K562 (cell line): ENCODE measurements at regions not wholly inside any gene's neighbourhood (a gene's known extent, or its start where the extent isn't known, plus 50 kb on each side); places are given as distances from the start of the nearest gene placed in this dataset.

Experiments used
- ATAC-seq: fragments of 200-7000 bp; cut with Tn5 transposase; 3 replicates; pipeline ENCODE4 v1.9.1; 2020; ENCODE audit warnings: moderate library complexity
- BruUV-seq: library from RNA; stranded (reverse); fragments of 400-500 nt; replicated peaks from 2 replicates; lab custom pipeline; 2021; lab: Mats Ljungman, UMichigan
- CTCF ChIA-PET: fragments of 300-600 bp; formaldehyde crosslinking; extraction: SDS; loops from one replicate; lab custom pipeline; 2021; ENCODE audit warnings: low intra/inter-chr PET ratio; lab: Yijun Ruan, JAX
- POLR2A ChIA-PET: fragments of 300-600, 350-650 bp; sonication (Branson Sonifier 250); formaldehyde crosslinking; extraction: SDS; loops from one replicate; lab custom pipeline; 2021; ENCODE audit warnings: antibody characterized with exemption, inconsistent platforms; lab: Yijun Ruan, JAX
- DNase-seq, 4 experiments: peaks; one replicate each; pipeline versions ENCODE4 v3.0.0 to v3.0.0-alpha.2; 2011 to 2018; ENCODE audit warnings: low spot score in 3 of 4, mixed read lengths in 3 of 4; ENCODE audit errors: extremely low read depth in 1 of 4
- FAIRE-seq: peaks from 2 replicates; lab custom pipeline; 2011; peaks lifted over from hg19 to GRCh38; lab: Jason Lieb, UNC
- H2AFZ ChIP-seq: 2 replicates; pipeline ENCODE4 v1.6.0; 2011; ENCODE audit warnings: low read depth, low read length, control low read depth, inconsistent platforms
- H3K27ac ChIP-seq: fragments of 200-600 bp; 3 replicates; pipeline ENCODE4 v1.8.0; 2011; ENCODE audit warnings: low read depth, mild to moderate bottlenecking, control low read depth, inconsistent platforms, low read length, moderate library complexity, mixed read lengths; ENCODE audit errors: extremely low read depth
- H3K27me3 ChIP-seq, 2 experiments: fragments of 300-600 bp in 1 of 2; 2 replicates in 1 of 2; 3 replicates in 1 of 2; pipeline versions ENCODE4 v1.6.0 to v1.8.0; 2011; ENCODE audit warnings: inconsistent platforms in 2 of 2, low read length in 2 of 2, mild to moderate bottlenecking in 1 of 2, mixed read lengths in 1 of 2, moderate library complexity in 1 of 2; ENCODE audit not compliant: control insufficient read depth in 2 of 2, insufficient read depth in 2 of 2
- H3K36me3 ChIP-seq: fragments of 300-600 bp; 3 replicates; pipeline ENCODE4 v1.8.0; 2011; ENCODE audit warnings: mild to moderate bottlenecking, low read length, inconsistent platforms; ENCODE audit not compliant: control insufficient read depth, insufficient read depth
- H3K4me1 ChIP-seq, 2 experiments: fragments of 200-600 bp in 1 of 2; replicated peaks in 1 of 2; 2 replicates in 1 of 2; 3 replicates in 1 of 2; pipeline versions ENCODE4 v1.5.1 to v1.8.0; 2011; ENCODE audit warnings: inconsistent platforms in 2 of 2, low read length in 2 of 2, mild to moderate bottlenecking in 1 of 2, mixed read lengths in 1 of 2, moderate library complexity in 1 of 2; ENCODE audit not compliant: control insufficient read depth in 2 of 2, insufficient read depth in 2 of 2
- H3K4me2 ChIP-seq: 2 replicates; pipeline ENCODE4 v1.6.1; 2011; ENCODE audit warnings: low read length, control low read depth, inconsistent platforms, mixed read lengths; ENCODE audit not compliant: insufficient read depth
- H3K4me3 ChIP-seq: fragments of 200-600 bp; sonication (generic), shearing (Covaris generic); 2 replicates; pipeline ENCODE4 v1.5.1; 2016; ENCODE audit warnings: control low read depth, inconsistent platforms
- H3K79me2 ChIP-seq: fragments of 200-600 bp; 3 replicates; pipeline ENCODE4 v1.8.0; 2011; ENCODE audit warnings: low read length, inconsistent platforms; ENCODE audit not compliant: control insufficient read depth, insufficient read depth
- H3K9ac ChIP-seq, 2 experiments: 2 replicates each; pipeline versions ENCODE4 v1.6.0 to v1.6.1; 2011; ENCODE audit warnings: low read depth in 2 of 2, low read length in 2 of 2, control low read depth in 1 of 2, inconsistent platforms in 1 of 2, mild to moderate bottlenecking in 1 of 2, mixed read lengths in 1 of 2; ENCODE audit not compliant: insufficient read depth in 1 of 2
- H3K9me1 ChIP-seq: one replicate; pipeline ENCODE4 v1.6.0; 2011; ENCODE audit warnings: inconsistent platforms, mild to moderate bottlenecking, low read length, moderate library complexity; ENCODE audit not compliant: control insufficient read depth, insufficient read depth
- H3K9me3 ChIP-seq: replicated peaks from 2 replicates; pipeline ENCODE4 v1.5.1; 2011; ENCODE audit warnings: low read depth, low read length, inconsistent platforms; ENCODE audit not compliant: control insufficient read depth, insufficient read depth
- H4K20me1 ChIP-seq: replicated peaks from 2 replicates; pipeline ENCODE4 v1.6.1; 2011; ENCODE audit warnings: low read length, inconsistent platforms, mixed read lengths; ENCODE audit not compliant: control insufficient read depth, insufficient read depth
- ATF1 ChIP-seq, 2 experiments: fragments of 450-650 bp in 1 of 2; IDR thresholded peaks; 2 replicates each; pipeline ENCODE4 v1.6.1; 2016; ENCODE audit warnings: missing compliant biosample characterization in 1 of 2, missing genetic modification characterization in 1 of 2
- HDGF ChIP-seq: fragments of 450-650 bp; IDR thresholded peaks from 2 replicates; pipeline ENCODE4 v1.6.1; 2016
- LEF1 ChIP-seq: fragments of 450-650 bp; IDR thresholded peaks from 2 replicates; pipeline ENCODE4 v1.6.1; 2016; ENCODE audit warnings: mild to moderate bottlenecking
- NR3C1 ChIP-seq: sonication (generic); formaldehyde crosslinking; IDR thresholded peaks from 2 replicates; pipeline ENCODE4 v1.8.1; 2022; ENCODE audit warnings: missing genetic modification reagents
- NR4A1 ChIP-seq, 2 experiments: fragments of 250-450 bp in 1 of 2; fragments of 450-650 bp in 1 of 2; sonication (Bioruptor Pico) in 1 of 2; IDR thresholded peaks; 2 replicates each; pipeline versions ENCODE4 v1.4.0 to v1.6.1; 2016 to 2020; ENCODE audit warnings: mild to moderate bottlenecking in 2 of 2, missing compliant biosample characterization in 1 of 2, missing genetic modification characterization in 1 of 2, moderate library complexity in 1 of 2
- POLR2AphosphoS2 ChIP-seq: IDR thresholded peaks from 2 replicates; pipeline ENCODE4 v1.6.1; 2012; ENCODE audit warnings: low read length, improper control_type of control experiment
- RBBP5 ChIP-seq: fragments of 200-600 bp; sonication (generic); IDR thresholded peaks from 2 replicates; pipeline ENCODE4 v1.6.1; 2012; ENCODE audit warnings: borderline replicate concordance, mild to moderate bottlenecking, low read length, control low read depth, inconsistent platforms; ENCODE audit not compliant: insufficient read depth, poor library complexity, severe bottlenecking
- ZNF124 ChIP-seq: sonication (generic); formaldehyde crosslinking; IDR thresholded peaks from 2 replicates; pipeline ENCODE4 v1.8.1; 2022; ENCODE audit warnings: missing genetic modification reagents
- ZSCAN29 ChIP-seq: fragments of 450-650 bp; IDR thresholded peaks from 2 replicates; pipeline ENCODE4 v1.6.1; 2017
- WGBS: fragments of 100-300 bp; shearing (Covaris generic); methylation state at CpG from one replicate; pipeline ENCODE4 v1.1.6; 2016; ENCODE audit warnings: low coverage, mixed read lengths; ENCODE audit not compliant: insufficient coverage; ENCODE audit errors: missing lambda C conversion rate; 5-methylcytosine and 5-hydroxymethylcytosine counted together
- in situ Hi-C: fragments of 300-500 bp; cut with MboI; formaldehyde crosslinking; loops from 4 replicates; pipeline ENCODE4 v1.15.0; 2018; ENCODE audit warnings: inconsistent platforms, mixed read lengths
- intact Hi-C: fragments of 100-400 bp; cut with micrococcal nuclease; formaldehyde crosslinking; loops from 2 replicates; pipeline ENCODE4 v1.14.2; 2022
- TF ChIP-seq, protein P1 (sequence below): fragments of 250-450 bp; sonication (Bioruptor Pico); IDR thresholded peaks from 2 replicates; pipeline ENCODE4 v1.5.0; 2022; ENCODE audit warnings: mild to moderate bottlenecking
- TF ChIP-seq, protein P2 (sequence below): IDR thresholded peaks from 3 replicates; pipeline ENCODE4 v1.6.1; 2011; ENCODE audit warnings: borderline replicate concordance, mild to moderate bottlenecking, moderate library complexity; ENCODE audit not compliant: insufficient read length; ENCODE audit errors: extremely low read depth

GRCh38 chr2:3913166-3913565, 209.8 kb downstream of the DCDC2C start:
- H3K27me3 ChIP-seq = peaks cover 0 to 4% of the 10 kb centered on the region in 2 experiments; a peak in 2 of 5 replicates
- H3K27ac ChIP-seq = no peak overlapping the region
- no peaks in the 10 kb centered on the region for H3K4me1 ChIP-seq
- H3K79me2 ChIP-seq = no peaks in the 10 kb centered on the region
- CTCF ChIA-PET = no interaction called here
- DNase-seq = no peak
- FAIRE-seq = no peak
- no peaks in the 10 kb centered on the region for H3K9me3 ChIP-seq
- ATAC-seq = no peak
- no peak overlapping the region for H3K4me3 ChIP-seq
- H3K9ac ChIP-seq = no peak overlapping the region
- H2AFZ ChIP-seq = no peak overlapping the region
- TF ChIP-seq HDGF = no peak
- TF ChIP-seq ATF1 (CRISPR knock-in tag; IDR thresholded peaks at IDR 0.05) = no peak
- TF ChIP-seq ATF1 (tag; IDR thresholded peaks at IDR 0.05) = no peak
- no peak for TF ChIP-seq POLR2AphosphoS2
- TF ChIP-seq NR3C1 (CRISPR knock-in tag) = no peak
- no peak for TF ChIP-seq ZNF124 (CRISPR knock-in tag)
- no peak for TF ChIP-seq ZSCAN29
- no peak for TF ChIP-seq RBBP5
- TF ChIP-seq, protein P1, sequence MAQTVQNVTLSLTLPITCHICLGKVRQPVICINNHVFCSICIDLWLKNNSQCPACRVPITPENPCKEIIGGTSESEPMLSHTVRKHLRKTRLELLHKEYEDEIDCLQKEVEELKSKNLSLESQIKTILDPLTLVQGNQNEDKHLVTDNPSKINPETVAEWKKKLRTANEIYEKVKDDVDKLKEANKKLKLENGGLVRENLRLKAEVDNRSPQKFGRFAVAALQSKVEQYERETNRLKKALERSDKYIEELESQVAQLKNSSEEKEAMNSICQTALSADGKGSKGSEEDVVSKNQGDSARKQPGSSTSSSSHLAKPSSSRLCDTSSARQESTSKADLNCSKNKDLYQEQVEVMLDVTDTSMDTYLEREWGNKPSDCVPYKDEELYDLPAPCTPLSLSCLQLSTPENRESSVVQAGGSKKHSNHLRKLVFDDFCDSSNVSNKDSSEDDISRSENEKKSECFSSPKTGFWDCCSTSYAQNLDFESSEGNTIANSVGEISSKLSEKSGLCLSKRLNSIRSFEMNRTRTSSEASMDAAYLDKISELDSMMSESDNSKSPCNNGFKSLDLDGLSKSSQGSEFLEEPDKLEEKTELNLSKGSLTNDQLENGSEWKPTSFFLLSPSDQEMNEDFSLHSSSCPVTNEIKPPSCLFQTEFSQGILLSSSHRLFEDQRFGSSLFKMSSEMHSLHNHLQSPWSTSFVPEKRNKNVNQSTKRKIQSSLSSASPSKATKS (CRISPR knock-in tag) = no peak
- no peak for TF ChIP-seq NR4A1 (CRISPR knock-in tag; IDR thresholded peaks at IDR 0.05)
- TF ChIP-seq NR4A1 (tag; IDR thresholded peaks at IDR 0.05) = no peak
- TF ChIP-seq, protein P2, sequence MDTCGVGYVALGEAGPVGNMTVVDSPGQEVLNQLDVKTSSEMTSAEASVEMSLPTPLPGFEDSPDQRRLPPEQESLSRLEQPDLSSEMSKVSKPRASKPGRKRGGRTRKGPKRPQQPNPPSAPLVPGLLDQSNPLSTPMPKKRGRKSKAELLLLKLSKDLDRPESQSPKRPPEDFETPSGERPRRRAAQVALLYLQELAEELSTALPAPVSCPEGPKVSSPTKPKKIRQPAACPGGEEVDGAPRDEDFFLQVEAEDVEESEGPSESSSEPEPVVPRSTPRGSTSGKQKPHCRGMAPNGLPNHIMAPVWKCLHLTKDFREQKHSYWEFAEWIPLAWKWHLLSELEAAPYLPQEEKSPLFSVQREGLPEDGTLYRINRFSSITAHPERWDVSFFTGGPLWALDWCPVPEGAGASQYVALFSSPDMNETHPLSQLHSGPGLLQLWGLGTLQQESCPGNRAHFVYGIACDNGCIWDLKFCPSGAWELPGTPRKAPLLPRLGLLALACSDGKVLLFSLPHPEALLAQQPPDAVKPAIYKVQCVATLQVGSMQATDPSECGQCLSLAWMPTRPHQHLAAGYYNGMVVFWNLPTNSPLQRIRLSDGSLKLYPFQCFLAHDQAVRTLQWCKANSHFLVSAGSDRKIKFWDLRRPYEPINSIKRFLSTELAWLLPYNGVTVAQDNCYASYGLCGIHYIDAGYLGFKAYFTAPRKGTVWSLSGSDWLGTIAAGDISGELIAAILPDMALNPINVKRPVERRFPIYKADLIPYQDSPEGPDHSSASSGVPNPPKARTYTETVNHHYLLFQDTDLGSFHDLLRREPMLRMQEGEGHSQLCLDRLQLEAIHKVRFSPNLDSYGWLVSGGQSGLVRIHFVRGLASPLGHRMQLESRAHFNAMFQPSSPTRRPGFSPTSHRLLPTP = no peak
- no peak for TF ChIP-seq LEF1
- H3K9me1 ChIP-seq = no peaks in the 10 kb centered on the region
- POLR2A ChIA-PET = interaction anchor here (0.6 to 1.1 kb wide), 2 partner anchors 16 to 75 kb away, joined by 3 to 4 read pairs; no protein-coding TSS in a partner anchor
- no TSS peak for BruUV-seq
- no peak overlapping the region for H3K4me2 ChIP-seq
- in situ Hi-C loops (no loop called here), intact Hi-C loops (no loop called here)
- H4K20me1 ChIP-seq = no peaks in the 10 kb centered on the region
- H3K36me3 ChIP-seq = no peaks in the 10 kb centered on the region
- WGBS = 1% methylated on average over 12 of the region's 12 CpGs
